GM23338 (cell line): ENCODE measurements at regions not wholly inside any gene's neighbourhood (a gene's known extent, or its start where the extent isn't known, plus 50 kb on each side); places are given as distances from the start of the nearest gene placed in this dataset.
"Not testable (repeated sequence)": the region's sequence is repeated elsewhere in the genome, so short reads cannot be mapped to it uniquely, and the experiment has no call there.

ENCODE experiments used
- CREB1 ChIP-seq: fragments of 250-450 bp; sonication (Bioruptor Pico); IDR thresholded peaks from 2 replicates; pipeline ENCODE4 v1.5.0; 2020; ENCODE audit warnings: low read depth, mild to moderate bottlenecking, moderate library complexity
- EZH2 ChIP-seq: fragments of 200-600 bp; sonication (generic); IDR thresholded peaks from one replicate; pipeline ENCODE4 v1.8.0; 2017; ENCODE audit warnings: antibody characterized with exemption, mild to moderate bottlenecking, low read depth; ENCODE audit not compliant: unreplicated experiment
- EZH2phosphoT487 ChIP-seq: fragments of 200-600 bp; sonication (generic); IDR thresholded peaks from one replicate; pipeline ENCODE4 v1.8.1; 2018; ENCODE audit warnings: antibody characterized with exemption; ENCODE audit not compliant: unreplicated experiment
- JUNB ChIP-seq: IDR thresholded peaks from one replicate; pipeline ENCODE4 v1.6.1; 2016; ENCODE audit warnings: antibody characterized with exemption; ENCODE audit not compliant: unreplicated experiment
- POLR2AphosphoS5 ChIP-seq: IDR thresholded peaks from 2 replicates; pipeline ENCODE4 v1.6.1; 2016; ENCODE audit warnings: antibody characterized with exemption, low read depth
- STAT1 ChIP-seq: IDR thresholded peaks from one replicate; pipeline ENCODE4 v1.6.1; 2016; ENCODE audit warnings: antibody characterized with exemption; ENCODE audit not compliant: unreplicated experiment
- ZNF462 ChIP-seq: fragments of 250-450 bp; sonication (Bioruptor Pico); IDR thresholded peaks from 2 replicates; pipeline ENCODE4 v1.5.0; 2020; ENCODE audit warnings: mild to moderate bottlenecking, moderate library complexity
- TF ChIP-seq, protein P1 (sequence below), 2 experiments: fragments of 200-600 bp in 1 of 2; sonication (generic) in 1 of 2; conservative IDR thresholded peaks; 2 replicates each; pipeline versions ENCODE4 v1.5.1 to v1.6.1; 2016 to 2017; ENCODE audit warnings: antibody characterized with exemption in 2 of 2, low read depth in 2 of 2, mild to moderate bottlenecking in 2 of 2, moderate library complexity in 1 of 2
- TF ChIP-seq, protein P2 (sequence below): IDR thresholded peaks from 2 replicates; pipeline ENCODE4 v1.6.1; 2016; ENCODE audit warnings: antibody characterized with exemption
- TF ChIP-seq, protein P3 (sequence below): IDR thresholded peaks from one replicate; pipeline ENCODE4 v1.6.1; 2018; ENCODE audit warnings: antibody characterized with exemption; ENCODE audit not compliant: unreplicated experiment

DNA sequence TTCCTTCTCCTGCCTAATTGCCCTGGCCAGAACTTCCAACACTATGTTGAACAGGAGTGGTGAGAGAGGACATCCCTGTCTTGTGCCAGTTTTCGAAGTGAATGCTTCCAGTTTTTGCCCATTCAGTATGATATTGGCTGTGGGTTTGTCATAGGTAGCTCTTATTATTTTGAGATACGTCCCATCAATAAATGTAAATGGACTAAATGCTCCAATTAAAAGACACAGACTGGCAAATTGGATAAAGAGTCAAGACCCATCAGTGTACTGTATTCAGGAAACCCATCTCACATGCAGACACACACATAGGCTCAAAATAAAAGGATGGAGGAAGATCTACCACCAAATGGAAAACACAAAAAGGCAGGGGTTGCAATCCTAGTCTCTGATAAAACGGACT lies 123.6 kb upstream of the BCHE start:
- TF ChIP-seq, protein P1, sequence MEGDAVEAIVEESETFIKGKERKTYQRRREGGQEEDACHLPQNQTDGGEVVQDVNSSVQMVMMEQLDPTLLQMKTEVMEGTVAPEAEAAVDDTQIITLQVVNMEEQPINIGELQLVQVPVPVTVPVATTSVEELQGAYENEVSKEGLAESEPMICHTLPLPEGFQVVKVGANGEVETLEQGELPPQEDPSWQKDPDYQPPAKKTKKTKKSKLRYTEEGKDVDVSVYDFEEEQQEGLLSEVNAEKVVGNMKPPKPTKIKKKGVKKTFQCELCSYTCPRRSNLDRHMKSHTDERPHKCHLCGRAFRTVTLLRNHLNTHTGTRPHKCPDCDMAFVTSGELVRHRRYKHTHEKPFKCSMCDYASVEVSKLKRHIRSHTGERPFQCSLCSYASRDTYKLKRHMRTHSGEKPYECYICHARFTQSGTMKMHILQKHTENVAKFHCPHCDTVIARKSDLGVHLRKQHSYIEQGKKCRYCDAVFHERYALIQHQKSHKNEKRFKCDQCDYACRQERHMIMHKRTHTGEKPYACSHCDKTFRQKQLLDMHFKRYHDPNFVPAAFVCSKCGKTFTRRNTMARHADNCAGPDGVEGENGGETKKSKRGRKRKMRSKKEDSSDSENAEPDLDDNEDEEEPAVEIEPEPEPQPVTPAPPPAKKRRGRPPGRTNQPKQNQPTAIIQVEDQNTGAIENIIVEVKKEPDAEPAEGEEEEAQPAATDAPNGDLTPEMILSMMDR (conservative IDR thresholded peaks at IDR 0.05; ENCODE audit: low read depth in 2 of 2) = not testable (repeated sequence)
- TF ChIP-seq, protein P2, sequence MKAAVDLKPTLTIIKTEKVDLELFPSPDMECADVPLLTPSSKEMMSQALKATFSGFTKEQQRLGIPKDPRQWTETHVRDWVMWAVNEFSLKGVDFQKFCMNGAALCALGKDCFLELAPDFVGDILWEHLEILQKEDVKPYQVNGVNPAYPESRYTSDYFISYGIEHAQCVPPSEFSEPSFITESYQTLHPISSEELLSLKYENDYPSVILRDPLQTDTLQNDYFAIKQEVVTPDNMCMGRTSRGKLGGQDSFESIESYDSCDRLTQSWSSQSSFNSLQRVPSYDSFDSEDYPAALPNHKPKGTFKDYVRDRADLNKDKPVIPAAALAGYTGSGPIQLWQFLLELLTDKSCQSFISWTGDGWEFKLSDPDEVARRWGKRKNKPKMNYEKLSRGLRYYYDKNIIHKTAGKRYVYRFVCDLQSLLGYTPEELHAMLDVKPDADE = not testable (repeated sequence)
- not testable (repeated sequence) for TF ChIP-seq EZH2; POLR2AphosphoS5; EZH2phosphoT487; ZNF462 (CRISPR knock-in tag); JUNB; CREB1; STAT1
- TF ChIP-seq, protein P3, sequence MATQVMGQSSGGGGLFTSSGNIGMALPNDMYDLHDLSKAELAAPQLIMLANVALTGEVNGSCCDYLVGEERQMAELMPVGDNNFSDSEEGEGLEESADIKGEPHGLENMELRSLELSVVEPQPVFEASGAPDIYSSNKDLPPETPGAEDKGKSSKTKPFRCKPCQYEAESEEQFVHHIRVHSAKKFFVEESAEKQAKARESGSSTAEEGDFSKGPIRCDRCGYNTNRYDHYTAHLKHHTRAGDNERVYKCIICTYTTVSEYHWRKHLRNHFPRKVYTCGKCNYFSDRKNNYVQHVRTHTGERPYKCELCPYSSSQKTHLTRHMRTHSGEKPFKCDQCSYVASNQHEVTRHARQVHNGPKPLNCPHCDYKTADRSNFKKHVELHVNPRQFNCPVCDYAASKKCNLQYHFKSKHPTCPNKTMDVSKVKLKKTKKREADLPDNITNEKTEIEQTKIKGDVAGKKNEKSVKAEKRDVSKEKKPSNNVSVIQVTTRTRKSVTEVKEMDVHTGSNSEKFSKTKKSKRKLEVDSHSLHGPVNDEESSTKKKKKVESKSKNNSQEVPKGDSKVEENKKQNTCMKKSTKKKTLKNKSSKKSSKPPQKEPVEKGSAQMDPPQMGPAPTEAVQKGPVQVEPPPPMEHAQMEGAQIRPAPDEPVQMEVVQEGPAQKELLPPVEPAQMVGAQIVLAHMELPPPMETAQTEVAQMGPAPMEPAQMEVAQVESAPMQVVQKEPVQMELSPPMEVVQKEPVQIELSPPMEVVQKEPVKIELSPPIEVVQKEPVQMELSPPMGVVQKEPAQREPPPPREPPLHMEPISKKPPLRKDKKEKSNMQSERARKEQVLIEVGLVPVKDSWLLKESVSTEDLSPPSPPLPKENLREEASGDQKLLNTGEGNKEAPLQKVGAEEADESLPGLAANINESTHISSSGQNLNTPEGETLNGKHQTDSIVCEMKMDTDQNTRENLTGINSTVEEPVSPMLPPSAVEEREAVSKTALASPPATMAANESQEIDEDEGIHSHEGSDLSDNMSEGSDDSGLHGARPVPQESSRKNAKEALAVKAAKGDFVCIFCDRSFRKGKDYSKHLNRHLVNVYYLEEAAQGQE = not testable (repeated sequence)
